Mammary epithelial cell (primary cell): ENCODE measurements at regions not wholly inside any gene's neighbourhood (a gene's known extent, or its start where the extent isn't known, plus 50 kb on each side); places are given as distances from the start of the nearest gene placed in this dataset.

Experiments used
- EZH2 ChIP-seq: IDR thresholded peaks from 2 replicates; pipeline ENCODE4 v1.6.1; 2012; ENCODE audit warnings: low read length, inconsistent platforms, borderline replicate concordance
- TF ChIP-seq, protein P1 (sequence below), 2 donors: IDR thresholded peaks in 1 of 2; conservative IDR thresholded peaks in 1 of 2; 2 replicates each; pipeline ENCODE4 v1.5.1; 2011 to 2012; ENCODE audit warnings: inconsistent platforms in 2 of 2, low read length in 2 of 2, mild to moderate bottlenecking in 2 of 2, control low read depth in 1 of 2, low read depth in 1 of 2; ENCODE audit not compliant: insufficient read depth in 1 of 2; ENCODE audit errors: extremely low read depth in 1 of 2

DNA sequence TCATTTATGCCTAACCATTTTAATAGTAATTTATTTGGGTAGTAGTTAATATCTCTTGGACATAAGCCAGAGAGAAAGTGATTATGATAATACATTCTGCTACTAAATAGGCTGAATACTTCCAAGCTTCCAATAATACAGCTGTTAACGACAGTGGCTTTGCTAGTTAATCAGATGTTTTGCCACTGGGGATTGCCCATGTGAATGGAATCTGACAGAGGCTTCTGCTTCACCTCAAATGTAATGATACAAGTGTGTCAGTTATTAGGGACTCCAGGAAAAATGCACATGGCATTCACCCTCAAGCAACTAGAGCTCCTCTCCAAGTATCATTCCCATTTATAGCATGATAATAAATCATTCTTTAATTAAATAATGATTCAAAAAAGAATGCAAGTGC lies 185.0 kb upstream of the TMEFF2 start:
- TF ChIP-seq, protein P1, sequence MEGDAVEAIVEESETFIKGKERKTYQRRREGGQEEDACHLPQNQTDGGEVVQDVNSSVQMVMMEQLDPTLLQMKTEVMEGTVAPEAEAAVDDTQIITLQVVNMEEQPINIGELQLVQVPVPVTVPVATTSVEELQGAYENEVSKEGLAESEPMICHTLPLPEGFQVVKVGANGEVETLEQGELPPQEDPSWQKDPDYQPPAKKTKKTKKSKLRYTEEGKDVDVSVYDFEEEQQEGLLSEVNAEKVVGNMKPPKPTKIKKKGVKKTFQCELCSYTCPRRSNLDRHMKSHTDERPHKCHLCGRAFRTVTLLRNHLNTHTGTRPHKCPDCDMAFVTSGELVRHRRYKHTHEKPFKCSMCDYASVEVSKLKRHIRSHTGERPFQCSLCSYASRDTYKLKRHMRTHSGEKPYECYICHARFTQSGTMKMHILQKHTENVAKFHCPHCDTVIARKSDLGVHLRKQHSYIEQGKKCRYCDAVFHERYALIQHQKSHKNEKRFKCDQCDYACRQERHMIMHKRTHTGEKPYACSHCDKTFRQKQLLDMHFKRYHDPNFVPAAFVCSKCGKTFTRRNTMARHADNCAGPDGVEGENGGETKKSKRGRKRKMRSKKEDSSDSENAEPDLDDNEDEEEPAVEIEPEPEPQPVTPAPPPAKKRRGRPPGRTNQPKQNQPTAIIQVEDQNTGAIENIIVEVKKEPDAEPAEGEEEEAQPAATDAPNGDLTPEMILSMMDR (conservative IDR thresholded peaks at IDR 0.05 in 1 of 2, IDR thresholded peaks at IDR 0.05 in 1 of 2; ENCODE audit: extremely low read depth in 1 of 2, insufficient read depth in 1 of 2, low read depth in 1 of 2, low read length in 2 of 2) = no peak
- TF ChIP-seq EZH2 = no peak
